ENCODE measurements at regions not wholly inside any gene's neighbourhood (a gene's known extent, or its start where the extent isn't known, plus 50 kb on each side); places are given as distances from the start of the nearest gene placed in this dataset.

DNA sequence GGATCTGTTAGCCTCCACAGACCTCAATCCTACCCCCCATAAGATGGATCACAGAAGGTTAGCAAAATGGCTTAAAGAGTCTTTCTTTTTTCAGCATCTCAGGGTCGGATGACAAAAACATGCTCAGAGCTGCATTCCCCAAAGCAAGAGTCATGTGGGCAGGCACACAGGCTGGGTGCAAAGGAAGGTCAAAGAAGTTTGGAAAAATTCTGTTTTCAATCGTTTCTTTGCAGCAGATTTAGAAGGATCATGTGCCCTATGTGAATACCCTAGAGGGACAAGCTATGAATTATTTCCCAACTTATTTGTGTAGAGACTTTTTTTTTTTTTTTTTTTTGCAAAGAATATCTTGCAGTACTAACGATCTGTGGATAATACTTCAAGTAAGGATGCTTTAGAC, 845.4 kb downstream of the VRK1 start (continued):
- TF ChIP-seq, protein P1, sequence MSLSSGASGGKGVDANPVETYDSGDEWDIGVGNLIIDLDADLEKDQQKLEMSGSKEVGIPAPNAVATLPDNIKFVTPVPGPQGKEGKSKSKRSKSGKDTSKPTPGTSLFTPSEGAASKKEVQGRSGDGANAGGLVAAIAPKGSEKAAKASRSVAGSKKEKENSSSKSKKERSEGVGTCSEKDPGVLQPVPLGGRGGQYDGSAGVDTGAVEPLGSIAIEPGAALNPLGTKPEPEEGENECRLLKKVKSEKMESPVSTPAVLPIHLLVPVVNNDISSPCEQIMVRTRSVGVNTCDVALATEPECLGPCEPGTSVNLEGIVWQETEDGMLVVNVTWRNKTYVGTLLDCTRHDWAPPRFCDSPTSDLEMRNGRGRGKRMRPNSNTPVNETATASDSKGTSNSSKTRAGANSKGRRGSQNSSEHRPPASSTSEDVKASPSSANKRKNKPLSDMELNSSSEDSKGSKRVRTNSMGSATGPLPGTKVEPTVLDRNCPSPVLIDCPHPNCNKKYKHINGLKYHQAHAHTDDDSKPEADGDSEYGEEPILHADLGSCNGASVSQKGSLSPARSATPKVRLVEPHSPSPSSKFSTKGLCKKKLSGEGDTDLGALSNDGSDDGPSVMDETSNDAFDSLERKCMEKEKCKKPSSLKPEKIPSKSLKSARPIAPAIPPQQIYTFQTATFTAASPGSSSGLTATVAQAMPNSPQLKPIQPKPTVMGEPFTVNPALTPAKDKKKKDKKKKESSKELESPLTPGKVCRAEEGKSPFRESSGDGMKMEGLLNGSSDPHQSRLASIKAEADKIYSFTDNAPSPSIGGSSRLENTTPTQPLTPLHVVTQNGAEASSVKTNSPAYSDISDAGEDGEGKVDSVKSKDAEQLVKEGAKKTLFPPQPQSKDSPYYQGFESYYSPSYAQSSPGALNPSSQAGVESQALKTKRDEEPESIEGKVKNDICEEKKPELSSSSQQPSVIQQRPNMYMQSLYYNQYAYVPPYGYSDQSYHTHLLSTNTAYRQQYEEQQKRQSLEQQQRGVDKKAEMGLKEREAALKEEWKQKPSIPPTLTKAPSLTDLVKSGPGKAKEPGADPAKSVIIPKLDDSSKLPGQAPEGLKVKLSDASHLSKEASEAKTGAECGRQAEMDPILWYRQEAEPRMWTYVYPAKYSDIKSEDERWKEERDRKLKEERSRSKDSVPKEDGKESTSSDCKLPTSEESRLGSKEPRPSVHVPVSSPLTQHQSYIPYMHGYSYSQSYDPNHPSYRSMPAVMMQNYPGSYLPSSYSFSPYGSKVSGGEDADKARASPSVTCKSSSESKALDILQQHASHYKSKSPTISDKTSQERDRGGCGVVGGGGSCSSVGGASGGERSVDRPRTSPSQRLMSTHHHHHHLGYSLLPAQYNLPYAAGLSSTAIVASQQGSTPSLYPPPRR (CRISPR knock-in tag; IDR thresholded peaks at IDR 0.05; ENCODE audit: borderline replicate concordance) = no peak

DNA sequence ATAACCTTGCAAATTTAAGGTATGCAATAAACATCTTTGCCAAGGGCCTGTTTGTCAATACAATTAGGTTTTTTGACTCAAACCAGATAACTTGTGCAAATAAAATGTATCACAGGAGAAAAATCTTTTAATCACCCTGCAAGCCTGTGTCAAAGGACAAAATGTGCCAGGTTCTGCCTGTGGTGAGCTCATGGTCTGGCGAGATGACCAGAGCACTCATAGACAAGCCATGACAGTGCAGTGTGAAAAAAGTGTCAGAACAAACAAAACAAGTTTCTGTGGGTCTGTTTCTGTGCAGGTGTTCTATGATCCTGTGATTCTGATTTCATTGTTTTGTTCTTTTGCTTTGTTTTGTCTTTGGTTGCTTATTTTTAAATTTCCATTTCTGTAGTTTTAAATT, 847.2 kb downstream of the VRK1 start:
- ATAC-seq (no peak), DNase-seq (ENCODE audit: low spot score) (no peak), FAIRE-seq (no peak)
- in situ Hi-C loops (cut with HindIII; ENCODE audit: extremely low pct_ligation_motif_present, low pct_unique_long_range_greater_than_20kb) (no loop called here), intact Hi-C loops (cut with micrococcal nuclease; ENCODE audit: unreplicated experiment) (no loop called here)
- H3K4me2 ChIP-seq (ENCODE audit: low read depth, low read length) = no peak overlapping the region
- ChIA-PET CTCF (ENCODE audit: low intra/inter-chr PET ratio, low total read pairs) (no interaction called here), POLR2A (no interaction called here)
- no peaks in the 10 kb centered on the region for H4K20me1 ChIP-seq (ENCODE audit: insufficient read depth, low read length)
- H3K4me1 ChIP-seq (ENCODE audit: insufficient read depth, low read length) = no peaks in the 10 kb centered on the region
- H3K27ac ChIP-seq (ENCODE audit: extremely low read length, insufficient read depth, low read length) = no peak overlapping the region
- no TSS peak for BruUV-seq (replicated peaks)
- no peaks in the 10 kb centered on the region for H3K79me2 ChIP-seq (ENCODE audit: insufficient read depth, low read length)
- 0% methylated on average over 1 of the region's 1 CpG for WGBS (ENCODE audit: low lambda C conversion rate)
- no peaks in the 10 kb centered on the region for H3K27me3 ChIP-seq (ENCODE audit: control insufficient read depth in 1 of 2, insufficient read depth in 2 of 2, low read length in 2 of 2)
- H3K4me3 ChIP-seq (replicated peaks in 1 of 3; ENCODE audit: insufficient read depth in 1 of 3, low read depth in 2 of 3, low read length in 3 of 3) = no peak overlapping the region
- H2AFZ ChIP-seq (ENCODE audit: low read length) = no peak overlapping the region
- no peak overlapping the region for H3K9ac ChIP-seq (ENCODE audit: insufficient read depth, low read depth, low read length)
- peaks cover 88% of the 10 kb centered on the region for H3K9me3 ChIP-seq (ENCODE audit: low read length)
- no peaks in the 10 kb centered on the region for H3K36me3 ChIP-seq (replicated peaks in 1 of 2; ENCODE audit: control insufficient read depth in 1 of 2, insufficient read depth in 2 of 2, low read length in 2 of 2)
- TF ChIP-seq ZNF550 (CRISPR knock-in tag; IDR thresholded peaks at IDR 0.05; ENCODE audit: borderline replicate concordance) (no peak), EHMT2 (IDR thresholded peaks at IDR 0.05; ENCODE audit: borderline replicate concordance, low read depth, low read length) (no peak), ATF7 (IDR thresholded peaks at IDR 0.05) (no peak), ATF7 (CRISPR knock-in tag; IDR thresholded peaks at IDR 0.05) (no peak), KLF9 (CRISPR knock-in tag; IDR thresholded peaks at IDR 0.05; ENCODE audit: low read depth) (no peak)
- TF ChIP-seq, protein P2, sequence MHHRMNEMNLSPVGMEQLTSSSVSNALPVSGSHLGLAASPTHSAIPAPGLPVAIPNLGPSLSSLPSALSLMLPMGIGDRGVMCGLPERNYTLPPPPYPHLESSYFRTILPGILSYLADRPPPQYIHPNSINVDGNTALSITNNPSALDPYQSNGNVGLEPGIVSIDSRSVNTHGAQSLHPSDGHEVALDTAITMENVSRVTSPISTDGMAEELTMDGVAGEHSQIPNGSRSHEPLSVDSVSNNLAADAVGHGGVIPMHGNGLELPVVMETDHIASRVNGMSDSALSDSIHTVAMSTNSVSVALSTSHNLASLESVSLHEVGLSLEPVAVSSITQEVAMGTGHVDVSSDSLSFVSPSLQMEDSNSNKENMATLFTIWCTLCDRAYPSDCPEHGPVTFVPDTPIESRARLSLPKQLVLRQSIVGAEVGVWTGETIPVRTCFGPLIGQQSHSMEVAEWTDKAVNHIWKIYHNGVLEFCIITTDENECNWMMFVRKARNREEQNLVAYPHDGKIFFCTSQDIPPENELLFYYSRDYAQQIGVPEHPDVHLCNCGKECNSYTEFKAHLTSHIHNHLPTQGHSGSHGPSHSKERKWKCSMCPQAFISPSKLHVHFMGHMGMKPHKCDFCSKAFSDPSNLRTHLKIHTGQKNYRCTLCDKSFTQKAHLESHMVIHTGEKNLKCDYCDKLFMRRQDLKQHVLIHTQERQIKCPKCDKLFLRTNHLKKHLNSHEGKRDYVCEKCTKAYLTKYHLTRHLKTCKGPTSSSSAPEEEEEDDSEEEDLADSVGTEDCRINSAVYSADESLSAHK (CRISPR knock-in tag; IDR thresholded peaks at IDR 0.05; ENCODE audit: borderline replicate concordance) = no peak
- TF ChIP-seq, protein P3, sequence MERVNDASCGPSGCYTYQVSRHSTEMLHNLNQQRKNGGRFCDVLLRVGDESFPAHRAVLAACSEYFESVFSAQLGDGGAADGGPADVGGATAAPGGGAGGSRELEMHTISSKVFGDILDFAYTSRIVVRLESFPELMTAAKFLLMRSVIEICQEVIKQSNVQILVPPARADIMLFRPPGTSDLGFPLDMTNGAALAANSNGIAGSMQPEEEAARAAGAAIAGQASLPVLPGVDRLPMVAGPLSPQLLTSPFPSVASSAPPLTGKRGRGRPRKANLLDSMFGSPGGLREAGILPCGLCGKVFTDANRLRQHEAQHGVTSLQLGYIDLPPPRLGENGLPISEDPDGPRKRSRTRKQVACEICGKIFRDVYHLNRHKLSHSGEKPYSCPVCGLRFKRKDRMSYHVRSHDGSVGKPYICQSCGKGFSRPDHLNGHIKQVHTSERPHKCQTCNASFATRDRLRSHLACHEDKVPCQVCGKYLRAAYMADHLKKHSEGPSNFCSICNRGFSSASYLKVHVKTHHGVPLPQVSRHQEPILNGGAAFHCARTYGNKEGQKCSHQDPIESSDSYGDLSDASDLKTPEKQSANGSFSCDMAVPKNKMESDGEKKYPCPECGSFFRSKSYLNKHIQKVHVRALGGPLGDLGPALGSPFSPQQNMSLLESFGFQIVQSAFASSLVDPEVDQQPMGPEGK (CRISPR knock-in tag; IDR thresholded peaks at IDR 0.05) = no peak
- TF ChIP-seq, protein P4, sequence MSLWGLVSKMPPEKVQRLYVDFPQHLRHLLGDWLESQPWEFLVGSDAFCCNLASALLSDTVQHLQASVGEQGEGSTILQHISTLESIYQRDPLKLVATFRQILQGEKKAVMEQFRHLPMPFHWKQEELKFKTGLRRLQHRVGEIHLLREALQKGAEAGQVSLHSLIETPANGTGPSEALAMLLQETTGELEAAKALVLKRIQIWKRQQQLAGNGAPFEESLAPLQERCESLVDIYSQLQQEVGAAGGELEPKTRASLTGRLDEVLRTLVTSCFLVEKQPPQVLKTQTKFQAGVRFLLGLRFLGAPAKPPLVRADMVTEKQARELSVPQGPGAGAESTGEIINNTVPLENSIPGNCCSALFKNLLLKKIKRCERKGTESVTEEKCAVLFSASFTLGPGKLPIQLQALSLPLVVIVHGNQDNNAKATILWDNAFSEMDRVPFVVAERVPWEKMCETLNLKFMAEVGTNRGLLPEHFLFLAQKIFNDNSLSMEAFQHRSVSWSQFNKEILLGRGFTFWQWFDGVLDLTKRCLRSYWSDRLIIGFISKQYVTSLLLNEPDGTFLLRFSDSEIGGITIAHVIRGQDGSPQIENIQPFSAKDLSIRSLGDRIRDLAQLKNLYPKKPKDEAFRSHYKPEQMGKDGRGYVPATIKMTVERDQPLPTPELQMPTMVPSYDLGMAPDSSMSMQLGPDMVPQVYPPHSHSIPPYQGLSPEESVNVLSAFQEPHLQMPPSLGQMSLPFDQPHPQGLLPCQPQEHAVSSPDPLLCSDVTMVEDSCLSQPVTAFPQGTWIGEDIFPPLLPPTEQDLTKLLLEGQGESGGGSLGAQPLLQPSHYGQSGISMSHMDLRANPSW (CRISPR knock-in tag; IDR thresholded peaks at IDR 0.05; ENCODE audit: borderline replicate concordance) = no peak

Data from HepG2 (cell line).